Suprapubic skin (tissue), 4 donors: ENCODE measurements at regions not wholly inside any gene's neighbourhood (a gene's known extent, or its start where the extent isn't known, plus 50 kb on each side); places are given as distances from the start of the nearest gene placed in this dataset.
"Not testable (repeated sequence)": the region's sequence is repeated elsewhere in the genome, so short reads cannot be mapped to it uniquely, and the experiment has no call there.

Source experiments
- DNase-seq, 2 donors: peaks; one replicate each; pipeline ENCODE4 v3.0.0-alpha.2; 2019; ENCODE audit warnings: low spot score in 2 of 2
- H3K27ac ChIP-seq: fragments of 200-600 bp; sonication (generic); one replicate; pipeline ENCODE4 v1.5.1; 2019
- H3K27me3 ChIP-seq: fragments of 200-600 bp; sonication (generic); one replicate; pipeline ENCODE4 v1.5.1; 2019
- H3K36me3 ChIP-seq: fragments of 200-600 bp; sonication (generic); one replicate; pipeline ENCODE4 v1.5.1; 2019
- H3K4me1 ChIP-seq: fragments of 200-600 bp; sonication (generic); one replicate; pipeline ENCODE4 v1.5.1; 2019
- H3K4me3 ChIP-seq: fragments of 200-600 bp; sonication (generic); one replicate; pipeline ENCODE4 v1.5.1; 2019; ENCODE audit warnings: mild to moderate bottlenecking
- H3K9me3 ChIP-seq: fragments of 200-600 bp; sonication (generic); one replicate; pipeline ENCODE4 v1.5.1; 2019
- EP300 ChIP-seq: sonication (generic); formaldehyde crosslinking; IDR thresholded peaks from one replicate; pipeline ENCODE4 v1.6.1; 2017; ENCODE audit warnings: antibody characterized with exemption
- POLR2A ChIP-seq, 2 donors: fragments of 450-650 bp; IDR thresholded peaks; one replicate each; pipeline ENCODE4 v1.6.1; 2017; ENCODE audit warnings: antibody characterized with exemption in 2 of 2, mild to moderate bottlenecking in 2 of 2, moderate library complexity in 2 of 2
- POLR2AphosphoS5 ChIP-seq, 3 donors: sonication (generic); formaldehyde crosslinking; IDR thresholded peaks; one replicate each; pipeline ENCODE4 v1.6.1; 2017; ENCODE audit warnings: antibody characterized with exemption in 3 of 3
- WGBS: methylation state at CpG from one replicate; pipeline ENCODE4 v1.1.5; 2018; 5-methylcytosine and 5-hydroxymethylcytosine counted together
- TF ChIP-seq, protein P1 (sequence below), 2 donors: fragments of 200-600 bp in 1 of 2; fragments of 450-650 bp in 1 of 2; sonication (generic) in 1 of 2; IDR thresholded peaks; one replicate each; pipeline ENCODE4 v1.5.1; 2016 to 2019; ENCODE audit warnings: antibody characterized with exemption in 2 of 2, mild to moderate bottlenecking in 1 of 2, moderate library complexity in 1 of 2

DNA sequence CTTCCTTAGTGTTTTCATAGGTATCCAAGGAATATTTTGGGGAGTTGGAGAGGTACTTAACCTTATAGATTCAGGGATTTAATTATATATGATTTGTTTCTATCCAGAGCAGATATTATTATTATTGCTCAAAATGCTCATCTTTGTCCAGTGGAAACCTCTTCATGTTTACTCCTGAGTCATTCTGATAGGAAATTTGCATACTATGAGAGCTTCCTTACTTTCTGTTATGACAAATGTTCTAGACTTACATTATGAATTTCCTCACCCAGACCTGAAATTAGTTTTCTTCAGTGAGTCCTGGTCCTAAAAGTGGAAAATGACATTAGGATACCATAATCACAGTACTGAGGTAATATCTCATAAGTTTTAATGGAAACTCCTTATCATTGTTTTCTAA, 57.5 kb upstream of the PLPPR5 start:
- Histone ChIP-seq H3K27ac (no peak overlapping the region), H3K4me3 (no peak overlapping the region), H3K27me3 (no peaks in the 10 kb centered on the region), H3K4me1 (no peaks in the 10 kb centered on the region), H3K36me3 (no peaks in the 10 kb centered on the region), H3K9me3 (no peaks in the 10 kb centered on the region)
- no peak for DNase-seq
- TF ChIP-seq POLR2A (IDR thresholded peaks at IDR 0.05) = no peak

DNA sequence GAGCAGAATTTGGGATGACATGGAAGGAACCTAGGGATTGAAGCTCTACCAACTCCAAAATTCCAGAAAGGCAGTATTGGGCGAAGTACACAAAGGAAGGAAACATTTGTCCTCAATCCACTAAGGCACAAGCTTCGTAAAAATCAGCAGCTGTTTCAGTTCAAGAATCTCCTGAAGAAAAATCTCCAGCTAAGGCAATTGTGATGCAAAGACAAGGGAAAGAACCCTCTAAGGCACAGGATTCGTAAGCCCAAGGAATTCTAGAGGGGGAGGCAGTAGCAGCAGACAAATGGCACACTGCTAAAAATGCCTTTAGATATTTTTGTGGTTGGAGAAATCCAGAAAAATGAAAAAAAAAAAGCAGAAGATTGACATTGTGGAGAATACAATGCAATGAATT, 64.5 kb upstream of the PLPPR5 start:
- Histone ChIP-seq H3K36me3 (no peaks in the 10 kb centered on the region), H3K9me3 (no peaks in the 10 kb centered on the region), H3K27me3 (no peaks in the 10 kb centered on the region), H3K27ac (no peak overlapping the region), H3K4me1 (no peaks in the 10 kb centered on the region), H3K4me3 (no peak overlapping the region)
- no peak for DNase-seq
- no peak for TF ChIP-seq EP300
- TF ChIP-seq, protein P1, sequence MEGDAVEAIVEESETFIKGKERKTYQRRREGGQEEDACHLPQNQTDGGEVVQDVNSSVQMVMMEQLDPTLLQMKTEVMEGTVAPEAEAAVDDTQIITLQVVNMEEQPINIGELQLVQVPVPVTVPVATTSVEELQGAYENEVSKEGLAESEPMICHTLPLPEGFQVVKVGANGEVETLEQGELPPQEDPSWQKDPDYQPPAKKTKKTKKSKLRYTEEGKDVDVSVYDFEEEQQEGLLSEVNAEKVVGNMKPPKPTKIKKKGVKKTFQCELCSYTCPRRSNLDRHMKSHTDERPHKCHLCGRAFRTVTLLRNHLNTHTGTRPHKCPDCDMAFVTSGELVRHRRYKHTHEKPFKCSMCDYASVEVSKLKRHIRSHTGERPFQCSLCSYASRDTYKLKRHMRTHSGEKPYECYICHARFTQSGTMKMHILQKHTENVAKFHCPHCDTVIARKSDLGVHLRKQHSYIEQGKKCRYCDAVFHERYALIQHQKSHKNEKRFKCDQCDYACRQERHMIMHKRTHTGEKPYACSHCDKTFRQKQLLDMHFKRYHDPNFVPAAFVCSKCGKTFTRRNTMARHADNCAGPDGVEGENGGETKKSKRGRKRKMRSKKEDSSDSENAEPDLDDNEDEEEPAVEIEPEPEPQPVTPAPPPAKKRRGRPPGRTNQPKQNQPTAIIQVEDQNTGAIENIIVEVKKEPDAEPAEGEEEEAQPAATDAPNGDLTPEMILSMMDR (IDR thresholded peaks at IDR 0.05) = no peak
- no peak for TF ChIP-seq POLR2A (IDR thresholded peaks at IDR 0.05)
- no peak for TF ChIP-seq POLR2AphosphoS5 (IDR thresholded peaks at IDR 0.05)
- WGBS = 70% methylated on average over 3 of the region's 3 CpGs

DNA sequence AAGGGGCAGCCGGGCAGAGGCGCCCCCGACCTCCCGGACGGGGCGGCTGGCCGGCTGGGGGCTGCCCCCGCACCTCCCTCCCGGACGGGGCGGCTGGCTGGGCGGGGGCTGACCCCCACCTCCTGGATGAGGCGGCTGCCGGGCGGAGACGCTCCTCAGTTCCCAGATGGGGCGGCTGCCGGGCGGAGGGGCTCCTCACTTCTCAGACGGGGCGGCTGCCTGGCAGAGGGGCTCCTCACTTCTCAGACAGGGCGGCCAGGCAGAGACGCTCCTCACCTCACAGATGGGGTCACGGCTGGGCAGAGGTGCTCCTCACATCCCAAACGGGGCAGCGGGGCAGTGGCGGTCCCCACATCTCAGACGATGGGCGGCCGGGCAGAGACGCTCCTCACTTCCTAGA, 73.9 kb upstream of the PLPPR5 start:
- H3K4me3 ChIP-seq, H3K9me3 ChIP-seq, H3K4me1 ChIP-seq, H3K36me3 ChIP-seq, H3K27ac ChIP-seq, DNase-seq, H3K27me3 ChIP-seq: not testable (repeated sequence)
- WGBS = 89% methylated on average over 14 of the region's 31 CpGs

DNA sequence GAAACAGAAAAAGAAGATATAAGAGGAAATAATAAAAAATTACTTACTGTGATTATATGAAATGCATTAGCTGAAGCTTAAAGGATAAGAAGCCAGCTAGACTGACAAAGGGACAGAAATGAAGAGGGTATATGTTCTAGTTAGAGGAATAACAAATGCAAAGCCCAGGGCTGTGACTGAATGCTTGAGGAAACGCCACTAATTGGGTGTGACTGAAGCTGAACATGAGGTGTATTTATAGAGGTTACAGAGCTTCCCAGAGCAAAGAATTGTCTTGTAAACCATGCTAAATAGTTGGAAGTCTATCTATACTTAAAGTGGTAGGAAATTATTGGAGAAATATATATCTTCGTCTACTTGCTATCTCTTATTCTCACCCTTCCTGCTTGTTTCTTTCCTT, 77.7 kb upstream of the PLPPR5 start:
- 54% methylated on average over 2 of the region's 2 CpGs for WGBS
- H3K27me3 ChIP-seq = no peaks in the 10 kb centered on the region
- H3K4me3 ChIP-seq = no peak overlapping the region
- H3K27ac ChIP-seq = no peak overlapping the region
- H3K4me1 ChIP-seq = no peaks in the 10 kb centered on the region
- TF ChIP-seq, protein P1 (IDR thresholded peaks at IDR 0.05) = no peak
- TF ChIP-seq POLR2A (IDR thresholded peaks at IDR 0.05) (no peak), POLR2AphosphoS5 (IDR thresholded peaks at IDR 0.05) (no peak), EP300 (no peak)
- no peaks in the 10 kb centered on the region for H3K36me3 ChIP-seq
- no peaks in the 10 kb centered on the region for H3K9me3 ChIP-seq
- DNase-seq = no peak

DNA sequence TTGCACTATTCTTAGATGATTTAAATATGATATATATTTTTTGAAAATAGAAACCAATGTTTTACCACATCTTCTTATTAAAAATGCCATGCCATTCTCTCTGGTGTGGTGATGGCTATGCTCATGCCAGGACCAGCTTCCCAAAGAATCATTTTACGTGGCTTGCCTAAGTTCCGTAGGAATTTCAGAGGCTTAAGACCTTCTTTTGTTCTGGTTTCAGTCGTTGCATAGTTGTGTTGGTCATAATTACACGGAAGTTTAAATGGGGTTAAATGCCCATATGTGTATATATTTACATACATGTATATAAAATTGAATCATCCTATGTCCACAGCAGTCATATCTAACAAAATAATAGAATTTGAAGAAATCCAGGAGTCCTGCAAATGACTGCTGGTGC, 78.7 kb upstream of the PLPPR5 start:
- Histone ChIP-seq H3K36me3 (no peaks in the 10 kb centered on the region), H3K9me3 (no peaks in the 10 kb centered on the region), H3K4me3 (no peak overlapping the region), H3K4me1 (no peaks in the 10 kb centered on the region), H3K27me3 (no peaks in the 10 kb centered on the region), H3K27ac (no peak overlapping the region)
- WGBS = 74% methylated on average over 4 of the region's 4 CpGs
- TF ChIP-seq POLR2AphosphoS5 (IDR thresholded peaks at IDR 0.05) = no peak
- no peak for TF ChIP-seq POLR2A (IDR thresholded peaks at IDR 0.05)
- TF ChIP-seq, protein P1 (IDR thresholded peaks at IDR 0.05) = no peak
- TF ChIP-seq EP300 = no peak
- DNase-seq = no peak

DNA sequence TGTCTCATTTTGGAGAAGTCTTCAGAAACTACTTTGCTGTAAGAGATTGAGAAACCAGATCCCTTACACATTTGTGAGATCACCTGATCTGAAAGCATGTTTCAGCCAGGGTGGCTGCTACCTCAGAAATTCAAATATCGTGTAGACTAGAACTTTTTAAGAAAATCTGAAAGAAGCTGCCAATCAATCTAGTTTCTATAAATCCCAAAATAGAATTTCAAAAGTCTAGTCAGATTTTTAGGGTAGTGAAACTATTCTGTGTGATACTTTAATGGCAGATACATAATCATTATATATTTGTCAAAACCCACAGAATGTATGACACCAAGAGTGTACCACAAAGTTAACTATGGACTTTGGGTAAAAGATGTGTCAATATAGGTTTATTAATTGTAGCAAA, 79.9 kb upstream of the PLPPR5 start:
- H3K4me3 ChIP-seq = no peak overlapping the region
- H3K9me3 ChIP-seq = no peaks in the 10 kb centered on the region
- no peak overlapping the region for H3K27ac ChIP-seq
- WGBS = 69% methylated on average over 1 of the region's 1 CpG
- H3K27me3 ChIP-seq = no peaks in the 10 kb centered on the region
- no peaks in the 10 kb centered on the region for H3K4me1 ChIP-seq
- no peaks in the 10 kb centered on the region for H3K36me3 ChIP-seq
- TF ChIP-seq EP300 (no peak), POLR2AphosphoS5 (IDR thresholded peaks at IDR 0.05) (no peak), POLR2A (IDR thresholded peaks at IDR 0.05) (no peak)
- TF ChIP-seq, protein P1 (IDR thresholded peaks at IDR 0.05) = no peak
- no peak for DNase-seq
